ENCODE measurements at regions not wholly inside any gene's neighbourhood (a gene's known extent, or its start where the extent isn't known, plus 50 kb on each side); places are given as distances from the start of the nearest gene placed in this dataset.
"Not testable (repeated sequence)": the region's sequence is repeated elsewhere in the genome, so short reads cannot be mapped to it uniquely, and the experiment has no call there.

DNA sequence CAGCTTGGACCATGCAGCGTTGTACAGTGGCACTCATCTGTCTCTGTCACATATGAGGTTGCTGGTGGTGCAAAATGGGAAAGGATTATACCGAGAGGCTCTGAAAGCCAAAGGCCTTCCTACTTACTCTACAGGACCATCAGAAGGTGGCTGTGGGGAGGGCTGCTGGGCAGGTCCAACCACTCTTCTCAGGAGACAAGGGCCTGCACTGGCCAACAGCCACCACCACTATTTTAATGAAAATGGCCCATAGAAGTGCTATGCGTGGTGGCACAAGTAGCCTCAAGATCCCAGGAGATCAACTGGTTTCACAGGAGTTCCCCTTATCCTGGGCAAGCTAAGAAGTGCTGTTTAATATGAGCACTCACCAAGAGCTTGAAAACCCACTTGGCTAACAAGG lies 52.3 kb downstream of the MRPL57 start:
- DNase-seq (ENCODE audit: low read depth in 4 of 4, low spot score in 2 of 4) = no peak

DNA sequence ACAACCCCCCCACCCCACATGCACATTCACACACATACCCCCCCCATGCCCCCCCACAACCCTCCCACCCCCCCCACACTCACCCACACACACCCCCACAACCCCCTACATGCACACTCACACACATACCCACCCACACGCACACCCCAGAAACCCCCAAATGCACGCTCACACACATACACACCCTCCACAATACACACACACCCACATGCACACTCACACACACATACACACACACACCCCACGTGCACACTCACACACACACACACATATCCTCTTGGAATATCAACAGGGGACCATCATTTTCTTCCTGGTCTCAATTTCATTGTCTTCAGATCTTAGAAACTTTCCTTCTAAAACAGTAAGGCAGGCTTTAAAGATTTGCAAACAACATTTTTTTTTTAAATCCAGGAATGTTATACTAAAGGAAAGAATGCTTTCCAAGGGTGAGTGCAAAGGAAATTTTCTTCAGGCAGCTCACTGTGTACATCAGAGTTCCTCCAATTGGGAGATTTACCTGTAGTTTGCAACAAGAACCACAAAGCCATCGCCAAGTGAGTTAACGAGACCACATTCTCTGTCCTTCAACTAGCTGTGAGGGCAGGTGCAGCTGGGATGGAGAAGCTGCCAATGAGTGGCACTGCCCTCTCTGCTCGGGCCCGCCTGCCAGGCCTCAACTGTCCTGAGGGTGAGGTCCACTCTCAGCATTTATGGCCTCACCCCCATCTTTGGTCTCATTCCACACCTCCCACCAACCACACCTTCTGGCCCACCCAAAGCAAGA lies 53.0 kb downstream of the MRPL57 start:
- no peak for DNase-seq (ENCODE audit: low read depth in 4 of 4, low spot score in 2 of 4)

DNA sequence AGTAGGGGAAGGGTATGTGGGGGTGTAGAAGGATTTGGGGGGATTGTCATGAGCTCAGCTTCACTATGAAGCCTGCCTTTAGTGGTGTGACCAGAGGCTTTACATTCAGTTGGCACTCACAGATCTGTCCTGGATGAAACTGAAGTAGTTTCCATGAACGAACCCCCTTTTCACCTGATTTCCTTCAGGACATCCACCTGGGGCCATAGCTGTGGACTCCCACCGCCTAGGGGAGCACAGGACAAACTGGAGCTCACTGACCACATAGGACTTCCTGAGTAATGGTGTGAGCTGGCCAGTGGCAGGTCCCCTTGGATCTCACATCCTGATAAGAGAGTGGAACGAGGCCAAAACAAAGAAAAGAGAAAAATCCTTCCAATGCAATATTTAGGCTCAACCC lies 54.1 kb downstream of the MRPL57 start:
- no peak for DNase-seq (ENCODE audit: low read depth in 4 of 4, low spot score in 2 of 4)

DNA sequence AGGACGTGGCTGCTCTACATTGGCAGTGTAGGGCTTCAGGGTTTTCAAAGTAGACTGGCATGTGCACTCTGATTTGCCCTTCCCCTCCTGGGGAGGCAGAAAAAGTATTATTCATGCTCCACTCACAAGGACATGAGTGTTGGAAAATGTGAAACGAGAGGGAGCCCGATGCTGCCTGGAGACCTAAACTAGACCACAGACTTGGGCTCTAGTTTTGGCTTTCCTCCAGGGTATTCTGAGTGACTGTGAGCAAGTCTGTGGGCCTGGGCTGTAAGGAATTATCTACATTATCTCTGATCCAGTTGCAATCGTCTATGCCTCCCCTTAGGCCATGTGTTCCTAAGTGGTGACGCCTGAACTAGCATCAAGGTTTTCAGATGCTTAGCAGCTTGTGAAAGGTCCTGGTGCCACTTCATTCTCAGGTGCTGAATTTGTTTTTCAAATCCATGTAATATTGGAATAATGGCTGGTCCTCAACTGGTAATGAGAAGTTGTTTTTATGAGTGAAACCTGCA lies 55.0 kb downstream of the MRPL57 start:
- DNase-seq (ENCODE audit: low read depth in 4 of 4, low spot score in 2 of 4) = no peak

DNA sequence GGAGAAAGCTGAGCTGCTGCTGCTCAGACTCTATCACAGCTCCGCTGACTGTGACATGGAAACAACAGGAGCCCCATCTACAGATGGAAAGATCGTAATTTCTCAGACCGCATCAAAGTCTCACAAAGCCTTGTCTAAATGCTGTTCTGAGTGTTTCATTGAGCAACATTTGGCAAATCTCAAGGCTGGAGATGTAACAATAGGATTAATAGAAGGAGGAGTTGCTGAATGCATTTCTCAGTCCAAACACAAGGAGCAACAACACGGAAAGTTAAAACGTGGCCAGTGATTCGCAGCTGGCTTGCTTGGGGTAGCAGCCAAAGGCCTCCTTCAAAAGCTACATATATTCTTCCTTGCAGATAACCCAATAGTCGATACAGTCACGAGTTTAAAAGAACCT lies 55.7 kb downstream of the MRPL57 start:
- no peak for DNase-seq (ENCODE audit: low read depth in 4 of 4, low spot score in 2 of 4)

DNA sequence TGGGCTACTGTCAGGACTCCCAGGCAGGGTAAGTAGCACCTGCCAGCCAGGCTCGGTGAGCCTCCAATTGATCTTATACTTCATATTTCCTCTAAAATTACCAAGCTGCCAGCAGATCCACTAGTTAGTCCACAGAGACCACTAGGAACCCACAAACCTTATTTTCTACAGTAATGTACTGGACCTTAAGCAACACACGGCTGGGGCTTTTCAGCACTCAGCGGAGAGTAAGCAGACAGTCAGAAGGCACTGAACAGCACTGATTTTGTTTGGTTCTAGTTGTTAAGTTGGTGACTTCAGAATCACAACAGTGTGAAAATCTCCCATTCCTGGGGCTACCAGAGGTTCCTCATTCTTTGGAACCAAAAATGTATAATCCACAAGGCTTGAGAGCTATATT lies 56.1 kb downstream of the MRPL57 start:
- no peak for DNase-seq (ENCODE audit: low read depth in 4 of 4, low spot score in 2 of 4)

DNA sequence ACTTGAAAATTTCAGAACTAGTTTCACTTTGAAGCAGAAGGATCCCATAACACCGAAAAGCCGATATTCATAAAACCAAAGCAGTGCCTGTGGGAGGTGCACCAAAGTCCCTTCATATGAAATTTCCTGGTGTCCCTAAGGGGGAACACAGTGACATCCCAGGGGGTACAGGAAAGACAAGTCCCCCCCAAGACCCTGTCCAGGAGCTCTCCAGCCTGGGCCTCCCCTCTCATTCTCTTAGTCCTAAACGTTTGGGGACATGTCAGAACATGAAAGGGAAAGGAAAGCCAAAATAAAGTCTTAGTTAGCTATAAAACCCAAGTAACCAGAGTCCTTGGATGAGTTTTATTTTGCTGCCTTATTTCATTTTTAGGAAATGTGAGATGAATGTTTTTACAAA lies 56.6 kb downstream of the MRPL57 start:
- no peak for DNase-seq (ENCODE audit: low read depth in 4 of 4, low spot score in 2 of 4)

DNA sequence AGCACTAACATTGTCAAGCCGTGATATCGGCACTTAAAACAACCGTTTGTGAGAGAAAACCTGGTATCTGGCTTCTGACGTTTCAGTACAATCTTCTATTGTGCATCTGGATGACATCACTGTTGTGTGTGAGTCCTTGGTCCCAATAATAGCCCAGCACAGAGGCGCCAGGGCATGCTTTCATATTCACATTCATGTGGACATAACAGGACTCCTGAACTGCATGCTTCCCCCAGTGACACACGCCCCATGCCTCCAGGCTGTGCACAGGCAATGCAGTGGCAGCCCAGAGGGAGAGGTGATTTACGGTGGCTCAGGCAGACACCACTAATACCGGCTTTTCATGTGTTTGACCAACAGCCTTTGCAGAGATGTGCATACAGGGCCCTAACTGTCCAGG lies 58.1 kb downstream of the MRPL57 start:
- DNase-seq (ENCODE audit: low read depth in 4 of 4, low spot score in 2 of 4) = no peak

DNA sequence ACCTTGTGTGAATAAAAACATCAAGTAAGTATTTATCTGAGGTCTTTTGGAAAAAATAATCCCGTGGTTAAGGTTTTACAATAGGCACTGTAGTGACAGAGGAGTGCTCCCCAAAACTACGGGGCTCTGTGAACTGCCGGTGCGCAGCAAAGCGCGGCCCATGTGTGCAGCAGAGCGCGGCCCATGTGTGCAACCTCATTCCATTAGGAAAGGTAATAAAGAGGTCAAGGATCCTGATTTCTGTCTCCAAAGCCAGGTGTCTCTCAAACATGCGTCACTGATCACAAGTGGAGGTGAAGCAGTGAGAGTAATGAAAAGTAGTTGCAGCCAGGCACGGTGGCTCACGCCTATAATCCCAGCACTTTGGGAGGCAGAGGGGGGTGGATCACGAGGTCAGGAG lies 58.7 kb downstream of the MRPL57 start:
- DNase-seq (ENCODE audit: low read depth in 4 of 4, low spot score in 2 of 4) = no peak

DNA sequence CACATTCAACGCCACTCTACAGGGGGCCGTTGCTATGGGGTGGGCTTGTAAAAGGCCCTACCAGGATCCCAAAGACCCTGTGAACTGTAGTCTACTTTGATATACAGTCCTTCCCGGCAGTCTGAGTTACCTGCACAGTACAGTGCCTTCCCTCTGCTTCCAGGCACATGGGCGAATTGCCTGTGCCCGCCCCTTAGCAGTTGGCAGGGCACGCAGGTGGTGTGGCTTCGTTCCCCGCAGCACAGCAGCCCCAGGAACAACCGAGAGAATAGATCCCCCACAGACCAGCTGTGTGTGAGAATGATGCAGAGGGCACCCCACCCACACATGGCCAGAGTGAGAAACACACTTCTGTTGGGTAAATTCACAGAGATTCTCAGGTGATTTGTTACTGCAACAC lies 60.6 kb downstream of the MRPL57 start:
- DNase-seq (ENCODE audit: low read depth in 4 of 4, low spot score in 2 of 4) = no peak

DNA sequence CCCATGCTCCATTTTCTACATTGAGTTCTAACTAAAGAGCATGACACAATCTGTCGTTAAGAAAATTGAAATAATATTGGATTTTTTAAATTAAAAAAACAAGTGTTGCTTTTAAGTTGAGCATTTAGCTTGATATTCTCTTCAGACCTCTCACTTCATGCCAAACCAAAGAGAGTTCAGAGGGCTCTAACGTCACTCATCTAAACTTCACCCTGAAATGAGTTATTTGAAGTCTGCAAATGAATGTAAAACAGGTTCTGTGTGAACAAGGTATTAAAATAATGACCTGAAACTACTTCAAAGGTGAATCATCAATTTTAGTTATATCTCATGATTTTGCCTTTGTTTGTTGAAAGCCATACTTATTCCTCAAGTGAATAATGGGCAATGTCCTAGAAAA lies 61.8 kb downstream of the MRPL57 start:
- DNase-seq (ENCODE audit: low read depth in 4 of 4, low spot score in 2 of 4) = no peak

DNA sequence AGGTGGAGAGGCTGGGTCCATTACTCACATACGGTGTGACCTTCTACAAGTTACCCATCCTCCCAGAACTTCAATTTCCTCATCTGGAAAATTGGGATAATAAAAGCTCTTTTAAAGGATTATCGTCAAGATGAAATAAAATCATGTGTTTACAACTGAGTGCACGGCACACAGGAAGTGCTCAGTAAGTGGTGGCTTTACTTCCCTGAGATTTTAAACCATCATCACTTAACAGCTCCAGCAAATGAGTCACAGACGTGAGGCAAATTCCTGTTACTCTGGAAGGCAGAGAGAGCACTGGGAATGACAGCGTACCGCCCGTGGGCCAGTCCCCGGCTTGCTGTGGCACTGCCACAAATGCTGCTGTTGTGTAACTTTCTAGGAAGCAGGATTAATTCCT lies 64.1 kb downstream of the MRPL57 start:
- no peak for DNase-seq (ENCODE audit: low read depth in 4 of 4, low spot score in 2 of 4)

DNA sequence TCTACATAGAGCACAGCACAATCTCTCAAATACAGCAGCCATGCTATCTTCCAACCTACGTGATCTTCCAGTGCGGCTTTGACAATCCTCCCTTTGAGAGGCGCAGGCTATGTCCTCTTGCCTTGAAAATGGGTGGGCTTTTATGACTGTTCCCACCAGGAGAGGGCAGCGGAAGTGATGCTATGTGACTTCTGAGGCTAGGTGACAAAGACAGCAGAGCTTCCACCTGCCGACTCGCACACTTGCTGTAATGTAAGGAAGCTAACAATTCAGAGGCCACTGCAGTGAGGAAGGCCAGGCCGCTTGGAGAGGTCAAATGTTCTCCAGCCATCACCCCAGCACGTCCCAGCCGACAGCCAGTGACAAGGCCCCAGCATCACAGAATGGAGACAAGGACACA lies 65.8 kb downstream of the MRPL57 start:
- no peak for DNase-seq (ENCODE audit: low read depth in 4 of 4, low spot score in 2 of 4)

DNA sequence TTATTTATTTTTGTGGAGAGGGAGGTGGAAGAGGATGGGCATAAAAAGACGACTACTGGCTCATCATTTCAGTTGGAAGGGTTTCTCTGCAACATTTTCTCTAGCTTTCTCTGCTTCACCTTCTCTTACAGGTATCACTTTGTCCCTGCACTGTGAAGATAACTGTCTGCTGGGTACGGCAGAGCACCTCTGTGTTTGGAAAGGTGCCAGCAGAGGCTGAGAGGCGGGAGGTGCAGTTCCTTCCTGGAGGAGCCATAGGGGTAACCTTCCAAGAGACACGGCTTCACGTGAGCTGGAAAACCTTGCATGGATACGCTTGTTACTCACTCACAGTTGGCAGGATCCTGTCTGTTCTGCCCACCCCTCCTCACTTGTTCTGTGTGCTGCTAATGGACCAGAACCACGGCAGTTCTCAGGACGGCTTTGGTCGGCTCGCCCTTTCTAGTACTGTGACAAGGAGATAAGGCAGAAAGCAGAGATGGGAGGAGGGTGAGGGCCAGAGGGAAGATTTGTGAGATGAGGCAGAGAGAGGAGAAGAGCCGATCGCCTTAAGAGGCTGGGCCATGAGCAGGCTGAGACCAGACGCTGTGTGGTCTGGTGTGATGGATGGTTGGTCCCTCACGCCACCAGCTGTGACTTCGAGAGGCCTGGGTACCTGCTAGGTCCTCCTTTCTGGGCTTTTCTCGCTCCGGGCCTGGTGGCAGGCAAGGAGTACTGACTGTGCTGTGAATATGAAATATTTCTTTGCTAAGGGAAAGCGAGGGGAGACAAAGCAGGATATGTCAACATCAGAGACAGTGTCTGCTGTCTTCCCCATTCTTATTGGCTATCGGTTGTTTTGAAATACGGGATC lies 66.8 kb downstream of the MRPL57 start:
- DNase-seq (ENCODE audit: low read depth in 4 of 4, low spot score in 2 of 4) = no peak

DNA sequence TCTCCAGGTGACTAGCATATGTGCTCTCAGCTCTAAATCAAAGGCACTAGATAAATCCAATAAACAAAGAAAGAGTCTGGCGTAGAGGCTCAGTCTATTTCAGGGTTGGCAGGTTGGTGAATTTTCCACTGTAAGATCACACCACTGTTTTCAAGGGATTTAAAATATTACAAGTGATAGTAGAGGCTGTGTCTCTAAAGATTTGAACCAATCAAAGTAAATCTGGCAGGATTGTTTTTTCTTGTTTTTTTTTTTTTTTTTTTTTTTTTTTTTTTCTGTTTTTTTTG lies 67.4 kb downstream of the MRPL57 start:
- not testable (repeated sequence) for DNase-seq (ENCODE audit: low read depth in 4 of 4, low spot score in 2 of 4)

DNA sequence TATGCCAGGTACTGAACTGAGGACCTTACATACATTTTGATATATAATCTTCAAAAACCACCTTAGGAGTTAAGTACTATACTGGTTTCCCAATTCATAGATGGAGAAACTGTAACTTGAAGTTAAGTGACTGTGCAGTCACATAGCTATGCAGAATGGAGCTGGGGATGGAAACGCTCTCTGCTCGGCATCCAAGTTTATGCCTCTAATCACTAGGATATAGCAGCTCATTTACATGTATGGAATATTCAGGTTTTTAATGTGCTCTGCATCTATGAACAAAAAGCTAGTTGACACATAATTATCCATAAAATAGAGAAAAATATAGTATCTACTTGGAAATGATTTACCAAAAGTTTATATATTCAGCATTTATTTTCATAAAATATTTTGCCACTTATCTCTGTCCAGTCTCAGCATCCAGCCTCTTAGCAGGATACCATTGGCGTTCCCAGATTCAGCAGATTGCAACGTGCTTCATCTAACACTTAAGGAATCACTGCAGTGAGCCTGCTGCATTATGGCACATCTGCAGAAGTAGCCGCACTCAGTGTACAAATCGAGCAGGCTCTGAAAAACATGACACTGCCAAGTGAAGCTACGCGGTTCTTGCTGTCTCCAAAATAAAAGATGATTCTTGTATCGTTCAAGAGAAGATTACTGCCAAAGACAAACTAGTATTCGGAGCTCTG lies 70.4 kb downstream of the MRPL57 start:
- DNase-seq (ENCODE audit: low read depth in 4 of 4, low spot score in 2 of 4) = no peak

DNA sequence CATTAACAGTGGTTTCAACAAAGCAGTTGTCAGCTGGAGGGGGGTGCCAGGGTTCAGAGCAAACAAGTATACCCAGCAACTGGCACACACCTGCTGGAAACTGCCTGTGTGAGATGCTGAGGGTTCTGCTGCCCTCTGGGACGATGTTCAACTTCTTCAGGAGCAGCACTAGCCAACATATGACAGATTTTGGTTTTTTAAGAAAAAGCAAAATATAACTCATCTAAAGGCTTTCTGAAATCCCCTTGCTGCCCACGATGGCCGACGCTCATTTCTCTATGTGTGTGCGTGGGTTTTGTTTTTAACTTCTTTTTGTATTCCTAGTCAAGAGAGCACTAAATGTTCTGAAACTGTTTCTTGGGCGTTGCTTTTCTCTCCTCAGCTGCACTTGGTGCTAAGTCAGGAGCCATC lies 79.9 kb downstream of the MRPL57 start:
- no peak for DNase-seq (ENCODE audit: low read depth in 4 of 4, low spot score in 2 of 4)

DNA sequence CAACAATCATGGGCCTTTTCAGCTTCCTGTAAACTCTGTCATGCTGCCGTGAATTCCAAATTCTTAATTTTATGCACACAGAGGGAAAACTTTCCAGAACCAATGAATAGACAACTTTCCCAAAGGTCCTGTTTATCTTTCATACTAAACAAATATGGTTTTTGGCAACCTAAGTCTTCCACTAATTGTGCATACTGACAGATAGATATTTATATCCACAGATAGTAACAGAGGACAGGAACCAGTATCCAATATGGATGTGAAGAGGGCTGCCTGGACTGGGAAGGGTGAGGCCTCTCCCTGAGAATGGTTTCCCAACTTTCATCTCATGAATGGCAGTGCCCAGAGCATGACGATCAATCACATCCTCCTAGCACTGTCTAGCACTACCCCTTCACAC lies 80.4 kb downstream of the MRPL57 start:
- no peak for DNase-seq (ENCODE audit: low read depth in 4 of 4, low spot score in 2 of 4)

DNA sequence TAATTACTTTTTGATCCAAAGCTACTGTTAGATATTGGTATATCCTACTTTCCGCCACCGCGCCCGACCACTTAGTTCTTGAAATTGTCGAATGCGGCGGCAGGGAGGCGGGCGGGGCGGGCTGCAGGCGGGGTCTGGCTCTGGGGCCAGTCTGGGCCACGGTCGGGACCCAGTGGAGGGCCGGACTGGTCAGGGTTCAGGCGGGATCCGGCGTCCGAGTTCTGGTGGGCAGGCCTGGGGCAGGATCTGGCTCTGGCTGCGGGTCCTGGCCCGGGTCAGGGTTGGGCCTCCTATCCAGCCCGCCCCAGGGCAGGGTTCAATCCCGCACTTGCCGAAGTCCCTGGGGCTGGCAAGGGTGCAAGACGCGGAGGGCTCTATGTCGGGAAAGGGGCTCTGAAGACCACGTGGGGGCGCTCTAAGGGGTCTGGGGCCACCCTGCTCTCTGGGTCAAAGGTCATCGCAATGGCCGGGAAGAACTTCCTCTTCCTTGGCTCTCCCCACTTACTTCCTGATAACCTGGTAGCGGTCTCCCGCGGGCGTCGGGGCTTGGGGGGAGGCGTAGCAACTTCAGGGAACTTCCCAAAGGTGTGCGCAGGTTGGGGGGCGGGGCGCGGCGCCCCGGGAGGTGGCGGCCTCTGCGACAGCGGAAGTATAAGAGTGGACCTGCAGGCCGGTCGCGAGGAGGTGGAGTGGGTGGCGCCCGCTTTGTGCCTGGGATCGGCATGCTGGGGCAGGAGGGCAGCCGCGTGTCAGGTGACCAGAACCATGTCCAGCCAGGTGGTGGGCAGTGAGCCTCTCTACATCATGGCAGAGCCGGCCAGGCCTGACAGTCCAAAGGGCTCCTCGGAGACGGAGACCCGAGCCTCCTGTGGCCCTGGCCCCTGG lies 83.4 kb downstream of the MRPL57 start:
- no peak for DNase-seq (ENCODE audit: low read depth in 4 of 4, low spot score in 2 of 4)

DNA sequence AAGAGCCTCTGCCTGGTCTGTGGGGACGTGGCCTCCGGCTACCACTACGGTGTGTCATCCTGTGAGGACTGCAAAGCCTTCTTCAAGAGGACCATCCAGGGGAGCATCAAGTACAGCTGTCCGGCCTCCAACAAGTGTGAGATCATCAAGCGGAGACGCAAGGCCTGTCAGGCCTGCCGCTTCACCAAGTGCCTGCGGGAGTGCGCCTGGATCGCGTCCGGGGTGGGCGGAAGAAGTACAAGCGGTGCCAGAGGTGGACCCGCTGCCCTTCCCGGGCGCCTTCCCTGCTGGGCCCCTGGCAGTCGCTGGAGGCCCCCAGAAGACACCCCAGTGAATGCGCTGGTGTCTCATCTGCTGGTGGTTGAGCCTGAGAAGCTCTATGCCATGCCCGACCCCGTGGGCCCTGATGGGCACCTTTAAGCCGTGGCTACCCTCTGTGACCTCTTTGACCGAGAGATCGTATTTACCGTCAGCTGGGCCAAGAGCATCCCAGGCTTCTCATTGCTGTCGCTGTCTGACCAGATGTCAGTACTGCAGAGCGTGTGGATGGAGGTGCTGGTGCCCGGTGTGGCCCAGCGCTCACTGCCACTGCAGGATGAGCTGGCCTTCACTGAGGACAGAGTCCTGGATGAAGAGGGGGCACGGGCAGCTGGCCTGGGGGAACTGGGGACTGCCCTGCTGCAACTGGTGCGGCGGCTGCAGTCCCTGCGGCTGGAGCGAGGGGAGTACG lies 84.3 kb downstream of the MRPL57 start:
- DNase-seq (ENCODE audit: low read depth in 4 of 4, low spot score in 2 of 4) = not testable (repeated sequence)

Measured in left renal cortex interstitium (tissue), 4 donors.